Nephron progenitor cell (in vitro differentiated cells): ENCODE measurements at regions not wholly inside any gene's neighbourhood (a gene's known extent, or its start where the extent isn't known, plus 50 kb on each side); places are given as distances from the start of the nearest gene placed in this dataset.

Experiments used
- DNase-seq: peaks from one replicate; pipeline ENCODE4 v3.0.0; 2021
- H3K27ac Mint-ChIP-seq: 2 replicates; pipeline ENCODE4 v1.8.0; 2021; ENCODE audit warnings: mild to moderate bottlenecking, moderate library complexity, mixed read lengths
- H3K27me3 Mint-ChIP-seq: 2 replicates; pipeline ENCODE4 v1.8.0; 2021; ENCODE audit warnings: mild to moderate bottlenecking, low read depth, mixed read lengths; ENCODE audit not compliant: poor library complexity
- H3K36me3 Mint-ChIP-seq: 2 replicates; pipeline ENCODE4 v1.8.0; 2021; ENCODE audit warnings: low read depth, mixed read lengths
- H3K4me1 Mint-ChIP-seq: 2 replicates; pipeline ENCODE4 v1.8.0; 2021; ENCODE audit warnings: mixed read lengths
- H3K4me3 Mint-ChIP-seq: 2 replicates; pipeline ENCODE4 v1.8.0; 2021; ENCODE audit warnings: mild to moderate bottlenecking, moderate library complexity, mixed read lengths
- H3K9me3 Mint-ChIP-seq: 2 replicates; pipeline ENCODE4 v1.8.0; 2021; ENCODE audit warnings: mild to moderate bottlenecking, moderate library complexity, mixed read lengths
- TF ChIP-seq, protein P1 (sequence below): fragments of 200-600 bp; sonication (generic); IDR thresholded peaks from 2 replicates; pipeline ENCODE4 v1.5.0; 2021; ENCODE audit warnings: antibody characterized with exemption

DNA sequence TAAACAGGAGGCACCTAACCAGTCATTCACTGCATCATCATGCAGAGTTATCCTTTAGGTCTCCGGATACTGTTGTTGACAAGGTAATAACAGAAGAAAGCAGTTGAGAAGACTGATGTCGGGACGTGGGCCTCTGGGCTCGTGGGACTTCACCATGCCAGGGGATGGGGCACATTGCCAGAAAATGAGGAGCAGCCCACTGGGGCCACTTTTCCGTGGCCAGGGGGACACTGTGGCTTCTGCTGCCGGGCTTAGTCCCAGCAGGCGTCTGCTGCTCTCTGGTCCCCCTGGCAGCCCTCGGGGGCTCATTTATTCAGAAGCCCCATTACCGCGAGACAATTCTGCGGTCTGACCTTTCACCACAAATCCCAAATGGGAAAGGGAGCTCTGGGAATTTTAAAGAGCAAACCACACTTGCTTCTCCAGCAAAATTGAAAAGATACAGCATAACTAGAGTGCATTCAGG is 201.2 kb downstream of the DAD1 start:
- H3K9me3 Mint-ChIP-seq = no peaks in the 10 kb centered on the region
- TF ChIP-seq, protein P1, sequence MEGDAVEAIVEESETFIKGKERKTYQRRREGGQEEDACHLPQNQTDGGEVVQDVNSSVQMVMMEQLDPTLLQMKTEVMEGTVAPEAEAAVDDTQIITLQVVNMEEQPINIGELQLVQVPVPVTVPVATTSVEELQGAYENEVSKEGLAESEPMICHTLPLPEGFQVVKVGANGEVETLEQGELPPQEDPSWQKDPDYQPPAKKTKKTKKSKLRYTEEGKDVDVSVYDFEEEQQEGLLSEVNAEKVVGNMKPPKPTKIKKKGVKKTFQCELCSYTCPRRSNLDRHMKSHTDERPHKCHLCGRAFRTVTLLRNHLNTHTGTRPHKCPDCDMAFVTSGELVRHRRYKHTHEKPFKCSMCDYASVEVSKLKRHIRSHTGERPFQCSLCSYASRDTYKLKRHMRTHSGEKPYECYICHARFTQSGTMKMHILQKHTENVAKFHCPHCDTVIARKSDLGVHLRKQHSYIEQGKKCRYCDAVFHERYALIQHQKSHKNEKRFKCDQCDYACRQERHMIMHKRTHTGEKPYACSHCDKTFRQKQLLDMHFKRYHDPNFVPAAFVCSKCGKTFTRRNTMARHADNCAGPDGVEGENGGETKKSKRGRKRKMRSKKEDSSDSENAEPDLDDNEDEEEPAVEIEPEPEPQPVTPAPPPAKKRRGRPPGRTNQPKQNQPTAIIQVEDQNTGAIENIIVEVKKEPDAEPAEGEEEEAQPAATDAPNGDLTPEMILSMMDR = no peak
- no peak overlapping the region for H3K27ac Mint-ChIP-seq
- H3K4me3 Mint-ChIP-seq = no peak overlapping the region
- DNase-seq = no peak
- H3K36me3 Mint-ChIP-seq = no peaks in the 10 kb centered on the region
- peaks cover 15% of the 10 kb centered on the region for H3K27me3 Mint-ChIP-seq
- H3K4me1 Mint-ChIP-seq = peaks cover 57% of the 10 kb centered on the region

- peak; percentile 79 for DNase-seq
- no peak overlapping the region for H3K27ac Mint-ChIP-seq
- no peaks in the 10 kb centered on the region for H3K9me3 Mint-ChIP-seq
- TF ChIP-seq, protein P1 = peak; percentile 76
- peaks cover 15% of the 10 kb centered on the region for H3K27me3 Mint-ChIP-seq
- no peak overlapping the region for H3K4me3 Mint-ChIP-seq
- no peaks in the 10 kb centered on the region for H3K36me3 Mint-ChIP-seq
- peaks cover 57% of the 10 kb centered on the region for H3K4me1 Mint-ChIP-seq
Observed at GRCh38 chr14:22386924-22387775, 201.9 kb downstream of the DAD1 start.

DNA sequence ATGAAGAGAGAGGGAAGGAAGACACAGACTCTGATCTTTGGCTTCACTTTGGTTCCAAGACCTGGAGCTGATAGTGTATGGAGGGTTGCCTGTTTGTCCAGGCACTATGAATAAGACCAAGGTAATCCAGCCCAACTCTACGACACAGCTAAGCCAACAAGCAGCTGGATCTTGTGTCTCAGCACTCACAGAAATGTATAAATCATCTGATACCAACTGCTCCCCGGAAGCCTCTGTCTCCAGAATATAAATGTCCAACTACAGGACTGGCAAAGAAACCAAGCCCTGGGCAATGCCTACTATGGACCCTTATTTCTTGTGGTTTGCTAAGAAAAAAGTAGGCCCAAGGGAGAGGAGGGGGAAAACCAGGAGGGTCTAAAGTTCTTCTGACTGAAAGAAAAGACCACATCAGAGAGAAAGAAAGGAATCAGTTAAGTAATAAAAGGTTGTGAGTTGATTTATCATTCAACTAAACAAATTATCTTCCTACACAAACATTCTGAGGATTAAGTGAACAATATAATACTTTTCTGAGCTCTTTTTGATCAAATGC is 204.0 kb downstream of the DAD1 start:
- TF ChIP-seq, protein P1 = no peak
- Mint-ChIP-seq H3K9me3 (no peaks in the 10 kb centered on the region), H3K4me1 (peaks cover 56% of the 10 kb centered on the region), H3K27ac (no peak overlapping the region), H3K27me3 (peaks cover 15% of the 10 kb centered on the region), H3K36me3 (no peaks in the 10 kb centered on the region), H3K4me3 (no peak overlapping the region)
- no peak for DNase-seq

DNA sequence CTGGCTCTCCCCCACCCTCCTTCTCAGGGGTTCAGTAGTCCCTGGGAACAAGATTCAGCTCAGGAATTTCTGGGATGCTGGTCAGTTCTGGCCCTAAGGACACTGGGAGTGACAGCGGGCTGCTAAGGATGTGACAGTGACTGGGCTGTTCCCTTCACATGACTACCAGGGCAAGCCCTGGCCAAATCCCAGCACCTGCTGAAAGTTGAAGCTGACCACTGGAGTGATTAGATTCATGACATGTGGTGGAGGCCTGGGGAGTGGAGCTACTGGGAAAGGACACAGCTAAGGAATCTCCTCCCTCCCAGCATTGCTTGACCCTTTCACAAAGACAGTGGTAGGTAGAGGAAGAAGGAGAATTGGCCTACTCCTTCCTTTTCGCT is 204.9 kb downstream of the DAD1 start:
- Mint-ChIP-seq H3K4me1 (peaks cover 48% of the 10 kb centered on the region), H3K4me3 (no peak overlapping the region), H3K36me3 (no peaks in the 10 kb centered on the region), H3K27me3 (peaks cover 11% of the 10 kb centered on the region), H3K27ac (no peak overlapping the region), H3K9me3 (no peaks in the 10 kb centered on the region)
- DNase-seq = no peak
- TF ChIP-seq, protein P1 = no peak

DNA sequence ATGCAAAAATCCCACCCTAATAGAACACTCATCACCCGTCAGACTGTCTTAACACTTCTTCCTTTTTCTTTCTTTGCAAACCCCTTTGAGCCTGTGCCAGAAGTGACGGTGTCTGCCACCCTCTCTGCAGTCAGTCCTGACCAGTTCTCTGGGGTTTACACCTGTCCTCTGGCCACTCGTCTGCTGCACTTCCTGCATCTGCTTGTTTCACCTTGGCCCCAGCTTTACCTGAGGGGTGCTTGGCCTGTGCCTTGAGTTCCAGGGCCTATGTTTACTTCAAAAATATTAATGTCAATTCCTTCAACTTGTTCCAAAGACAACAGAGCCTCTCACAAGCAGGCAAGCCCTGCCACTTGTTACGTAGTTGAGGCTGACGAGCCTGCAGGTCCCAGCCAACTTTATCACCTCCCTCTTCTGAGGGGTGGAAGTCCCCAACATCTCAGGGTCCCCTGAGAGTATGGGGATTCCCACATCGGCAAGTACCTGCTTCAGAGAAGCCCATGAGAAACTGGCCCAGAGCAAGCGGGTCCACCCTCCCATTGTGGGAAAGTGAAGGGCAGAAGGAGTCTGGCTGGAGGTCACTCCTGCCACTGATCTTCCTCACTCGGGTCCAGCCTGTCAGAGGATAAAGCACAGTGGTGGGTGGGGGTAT is 205.4 kb downstream of the DAD1 start:
- H3K4me3 Mint-ChIP-seq = no peak overlapping the region
- H3K9me3 Mint-ChIP-seq = no peaks in the 10 kb centered on the region
- TF ChIP-seq, protein P1 = no peak
- H3K27me3 Mint-ChIP-seq = peaks cover 11% of the 10 kb centered on the region
- no peak for DNase-seq
- H3K36me3 Mint-ChIP-seq = no peaks in the 10 kb centered on the region
- H3K27ac Mint-ChIP-seq = no peak overlapping the region
- H3K4me1 Mint-ChIP-seq = peaks cover 45% of the 10 kb centered on the region
